A549 (cell line): ENCODE measurements at regions not wholly inside any gene's neighbourhood (a gene's known extent, or its start where the extent isn't known, plus 50 kb on each side); places are given as distances from the start of the nearest gene placed in this dataset.

Experiments
- ATAC-seq, 2 experiments: fragments of 200-7000 bp in 1 of 2; fragments of >200 bp in 1 of 2; cut with Nextera tagmentation in 1 of 2; cut with Tn5 transposase in 1 of 2; 3 replicates each; pipeline versions ENCODE4 v1.8.0 to v1.9.1; 2018 to 2020; ENCODE audit warnings: mild to moderate bottlenecking in 1 of 2, moderate library complexity in 1 of 2
- CTCF ChIA-PET: fragments of 300-600 bp; sonication (Branson Sonifier 250); formaldehyde crosslinking; extraction: SDS; loops from one replicate; lab custom pipeline; 2021; ENCODE audit warnings: antibody characterized with exemption, inconsistent platforms; lab: Yijun Ruan, JAX
- POLR2A ChIA-PET: fragments of 350-600 bp; formaldehyde crosslinking; extraction: SDS; loops from one replicate; lab custom pipeline; 2021; ENCODE audit warnings: antibody characterized with exemption, inconsistent platforms; lab: Yijun Ruan, JAX
- DNase-seq, 2 experiments: peaks; one replicate each; pipeline versions ENCODE4 v3.0.0 to v3.0.0-alpha.2; 2011 to 2016; ENCODE audit warnings: low read depth in 1 of 2, low spot score in 1 of 2
- FAIRE-seq: peaks from 2 replicates; lab custom pipeline; 2011; peaks lifted over from hg19 to GRCh38; lab: Jason Lieb, UNC
- H3K27ac ChIP-seq, 2 experiments: fragments of >200 bp; sonication (Bioruptor Twin); formaldehyde crosslinking; 3 replicates each; pipeline ENCODE4 v1.5.1; 2016 to 2017
- H3K4me1 ChIP-seq: fragments of >200 bp; sonication (Bioruptor Twin); formaldehyde crosslinking; 3 replicates; pipeline ENCODE4 v1.6.1; 2016
- H3K4me2 ChIP-seq: fragments of >200 bp; sonication (Bioruptor Twin); formaldehyde crosslinking; 3 replicates; pipeline ENCODE4 v1.6.1; 2016
- H3K4me3 ChIP-seq: fragments of >200 bp; sonication (Bioruptor Twin); formaldehyde crosslinking; 3 replicates; pipeline ENCODE4 v1.5.1; 2016
- H3K9me3 ChIP-seq: fragments of >200 bp; sonication (Bioruptor Twin); formaldehyde crosslinking; 3 replicates; pipeline ENCODE4 v1.6.1; 2016
- BHLHE40 ChIP-seq: IDR thresholded peaks from 2 replicates; pipeline ENCODE4 v1.6.1; 2012; ENCODE audit warnings: low read depth, low read length, inconsistent platforms
- CBX2 ChIP-seq: fragments of 200-600 bp; sonication (generic); IDR thresholded peaks from 2 replicates; pipeline ENCODE4 v1.6.1; 2016; ENCODE audit warnings: low read depth, mild to moderate bottlenecking, borderline replicate concordance
- CEBPB ChIP-seq, 2 experiments: fragments of >200 bp in 1 of 2; sonication (Bioruptor Twin) in 1 of 2; formaldehyde crosslinking in 1 of 2; IDR thresholded peaks; 2 replicates each; pipeline ENCODE4 v1.6.1; 2012 to 2016
- CHD2 ChIP-seq: fragments of 150-350 bp; IDR thresholded peaks from 2 replicates; pipeline ENCODE4 v1.6.1; 2014; ENCODE audit warnings: low read length; ENCODE audit not compliant: partially characterized antibody
- CHD4 ChIP-seq: fragments of 200-600 bp; sonication (generic); IDR thresholded peaks from 2 replicates; pipeline ENCODE4 v1.6.1; 2016; ENCODE audit warnings: antibody characterized with exemption, mild to moderate bottlenecking, borderline replicate concordance
- CTCF ChIP-seq: fragments of >200 bp; sonication (Bioruptor Twin); formaldehyde crosslinking; IDR thresholded peaks from 3 replicates; pipeline ENCODE4 v1.5.1; 2016
- E2F6 ChIP-seq: IDR thresholded peaks from 2 replicates; pipeline ENCODE4 v1.6.1; 2012; ENCODE audit warnings: low read depth, borderline replicate concordance
- EHF ChIP-seq: fragments of 250-450 bp; sonication (Bioruptor Pico); IDR thresholded peaks from 2 replicates; pipeline ENCODE4 v1.5.0; 2020; ENCODE audit warnings: mild to moderate bottlenecking
- EP300 ChIP-seq, 2 experiments: fragments of >200 bp; sonication (Bioruptor Twin); formaldehyde crosslinking; IDR thresholded peaks; 2 replicates in 1 of 2; 3 replicates in 1 of 2; pipeline ENCODE4 v1.6.1; 2016 to 2017
- ESRRA ChIP-seq: fragments of 150-350 bp; IDR thresholded peaks from 2 replicates; pipeline ENCODE4 v1.6.1; 2014; ENCODE audit warnings: mild to moderate bottlenecking, low read length, borderline replicate concordance
- FOXS1 ChIP-seq: fragments of 250-450 bp; sonication (Bioruptor Pico); IDR thresholded peaks from 2 replicates; pipeline ENCODE4 v1.5.0; 2020; ENCODE audit warnings: mild to moderate bottlenecking, moderate library complexity
- HDAC2 ChIP-seq: fragments of 200-600 bp; sonication (generic); IDR thresholded peaks from 2 replicates; pipeline ENCODE4 v1.6.1; 2016
- HMGXB4 ChIP-seq: fragments of 250-450 bp; sonication (Bioruptor Pico); IDR thresholded peaks from 2 replicates; pipeline ENCODE4 v1.5.0; 2021; ENCODE audit warnings: mild to moderate bottlenecking, moderate library complexity, borderline replicate concordance
- JUN ChIP-seq, 2 experiments: fragments of >200 bp; sonication (Bioruptor Twin); formaldehyde crosslinking; IDR thresholded peaks; 2 replicates in 1 of 2; 3 replicates in 1 of 2; pipeline ENCODE4 v1.6.1; 2016 to 2017
- JUNB ChIP-seq: fragments of >200 bp; sonication (Bioruptor Twin); formaldehyde crosslinking; IDR thresholded peaks from 2 replicates; pipeline ENCODE4 v1.6.1; 2016
- KDM1A ChIP-seq: fragments of 200-600 bp; sonication (generic); IDR thresholded peaks from 2 replicates; pipeline ENCODE4 v1.6.1; 2016; ENCODE audit warnings: low read depth, mild to moderate bottlenecking
- MAFK ChIP-seq: fragments of 450-650 bp; IDR thresholded peaks from 2 replicates; pipeline ENCODE4 v1.6.1; 2014; ENCODE audit not compliant: partially characterized antibody
- MAX ChIP-seq: IDR thresholded peaks from 2 replicates; pipeline ENCODE4 v1.6.1; 2012
- MYC ChIP-seq: IDR thresholded peaks from 2 replicates; pipeline ENCODE4 v1.6.1; 2012; ENCODE audit warnings: mild to moderate bottlenecking, inconsistent platforms, low read length, improper control_type of control experiment, borderline replicate concordance
- NR3C1 ChIP-seq: fragments of >200 bp; sonication (Bioruptor Twin); formaldehyde crosslinking; IDR thresholded peaks from 3 replicates; pipeline ENCODE4 v1.6.1; 2017
- PHF8 ChIP-seq: fragments of 200-600 bp; sonication (generic); IDR thresholded peaks from 2 replicates; pipeline ENCODE4 v1.6.1; 2016; ENCODE audit warnings: low read depth, mild to moderate bottlenecking, antibody characterized with exemption, moderate library complexity, borderline replicate concordance
- POLR2AphosphoS2 ChIP-seq: conservative IDR thresholded peaks from 2 replicates; pipeline ENCODE4 v1.6.1; 2012; ENCODE audit warnings: low read length, improper control_type of control experiment, inconsistent platforms
- RAD21 ChIP-seq, 2 experiments: fragments of >200 bp in 1 of 2; sonication (Bioruptor Twin) in 1 of 2; formaldehyde crosslinking in 1 of 2; IDR thresholded peaks in 1 of 2; conservative IDR thresholded peaks in 1 of 2; 2 replicates in 1 of 2; 3 replicates in 1 of 2; pipeline ENCODE4 v1.6.1; 2012 to 2018; ENCODE audit warnings: inconsistent platforms in 1 of 2
- TFCP2L1 ChIP-seq: fragments of 250-450 bp; sonication (Bioruptor Pico); IDR thresholded peaks from 2 replicates; pipeline ENCODE4 v1.5.0; 2021; ENCODE audit warnings: mild to moderate bottlenecking
- TP53 ChIP-seq: fragments of 250-450 bp; sonication (Bioruptor Pico); IDR thresholded peaks from 2 replicates; pipeline ENCODE4 v1.5.0; 2021; ENCODE audit warnings: mild to moderate bottlenecking, moderate library complexity
- ZFP36 ChIP-seq: fragments of 450-650 bp; IDR thresholded peaks from 2 replicates; pipeline ENCODE4 v1.6.1; 2014; ENCODE audit warnings: borderline replicate concordance; ENCODE audit not compliant: partially characterized antibody
- ZNF302 ChIP-seq: fragments of 250-450 bp; sonication (Bioruptor Pico); IDR thresholded peaks from 2 replicates; pipeline ENCODE4 v1.9.0; 2021; ENCODE audit warnings: inconsistent platforms, mild to moderate bottlenecking, moderate library complexity
- ZSCAN20 ChIP-seq: fragments of 250-450 bp; sonication (Bioruptor Pico); IDR thresholded peaks from 2 replicates; pipeline ENCODE4 v1.8.0; 2022; ENCODE audit warnings: mild to moderate bottlenecking, moderate library complexity
- WGBS: methylation state at CpG from one replicate; pipeline ENCODE4 v1.1.6; 2017; ENCODE audit errors: missing lambda C conversion rate; 5-methylcytosine and 5-hydroxymethylcytosine counted together

- no peaks in the 10 kb centered on the region for H3K4me1 ChIP-seq
- CTCF ChIA-PET = interaction anchor here (1.3 kb wide), 1 partner anchor 30 kb away, joined by 3 read pairs; no protein-coding TSS in a partner anchor
- H3K4me3 ChIP-seq = no peak overlapping the region
- TF ChIP-seq ZNF302 (CRISPR knock-in tag) (no peak), TP53 (no peak), CHD4 (no peak), ESRRA (no peak), EHF (no peak), TFCP2L1 (CRISPR knock-in tag) (no peak), HMGXB4 (CRISPR knock-in tag) (no peak), KDM1A (no peak), MAFK (no peak), NR3C1 (no peak), EP300 (IDR thresholded peaks at IDR 0.05) (no peak), JUNB (no peak), ZFP36 (no peak)
- POLR2A ChIA-PET = no interaction called here
- no peak overlapping the region for H3K27ac ChIP-seq
- ATAC-seq (no peak), FAIRE-seq (no peak), DNase-seq (no peak)
- H3K4me2 ChIP-seq = no peak overlapping the region
- no peaks in the 10 kb centered on the region for H3K9me3 ChIP-seq
- WGBS = 70% methylated on average over 2 of the region's 2 CpGs
Observed at GRCh38 chr12:90017316-90017715, 308.7 kb upstream of the ATP2B1 start.

- DNase-seq = no peak
- Histone ChIP-seq H3K9me3 (no peaks in the 10 kb centered on the region), H3K27ac (0 out of 6 replicates have a peak overlapping the region, but pooled peaks of 1 of the 2 experiments have one; percentile 1), H3K4me1 (no peaks in the 10 kb centered on the region), H3K4me3 (no peak overlapping the region), H3K4me2 (no peak overlapping the region)
- WGBS = 45% methylated on average over 1 of the region's 1 CpG
- no peak for ATAC-seq
- CTCF ChIA-PET = interaction anchor here (0.7 to 1.2 kb wide), 2 partner anchors 925 to 1021 kb away, joined by 3 read pairs; no protein-coding TSS in a partner anchor
- POLR2A ChIA-PET = no interaction called here
- no peak for FAIRE-seq
- TF ChIP-seq HMGXB4 (CRISPR knock-in tag) (no peak), NR3C1 (no peak), POLR2AphosphoS2 (no peak), RAD21 (conservative IDR thresholded peaks at IDR 0.05 in 1 of 2, IDR thresholded peaks at IDR 0.05 in 1 of 2) (no peak), ZFP36 (no peak), BHLHE40 (no peak), EP300 (IDR thresholded peaks at IDR 0.05) (no peak), TFCP2L1 (CRISPR knock-in tag) (no peak), CEBPB (IDR thresholded peaks at IDR 0.05) (no peak), JUN (IDR thresholded peaks at IDR 0.05) (no peak), PHF8 (no peak), HDAC2 (no peak), E2F6 (no peak), MYC (no peak), MAX (no peak), ZSCAN20 (CRISPR knock-in tag) (no peak), CHD2 (no peak), FOXS1 (CRISPR knock-in tag) (no peak), CBX2 (no peak), CTCF (no peak)
Observed at GRCh38 chr12:90015228-90015627, 306.6 kb upstream of the ATP2B1 start.
